ENCODE measurements at regions not wholly inside any gene's neighbourhood (a gene's known extent, or its start where the extent isn't known, plus 50 kb on each side); places are given as distances from the start of the nearest gene placed in this dataset.

- Histone ChIP-seq H3K4me3 (ENCODE audit: low read length) (no peak overlapping the region), H3K4me1 (ENCODE audit: control insufficient read depth in 2 of 2, insufficient read depth in 2 of 2, low read length in 2 of 2) (no peaks in the 10 kb centered on the region), H3K27me3 (ENCODE audit: control insufficient read depth in 2 of 2, insufficient read depth in 2 of 2, low read length in 2 of 2) (no peaks in the 10 kb centered on the region), H3K9me3 (ENCODE audit: control insufficient read depth in 2 of 3, low read length in 3 of 3) (no peaks in the 10 kb centered on the region), H3K27ac (ENCODE audit: low read depth, low read length) (no peak overlapping the region), H3K36me3 (ENCODE audit: control insufficient read depth in 2 of 3, insufficient read depth in 3 of 3, low read length in 3 of 3) (no peaks in the 10 kb centered on the region)
- Mint-ChIP-seq H3K36me3 (no peaks in the 10 kb centered on the region), H3K9me3 (peaks cover 0 to 18% (median 3%) of the 10 kb centered on the region in 11 donors), H3K27ac (no peak overlapping the region), H3K27me3 (no peaks in the 10 kb centered on the region), H3K4me1 (no peaks in the 10 kb centered on the region), H3K4me3 (no peak overlapping the region)
- ATAC-seq (no peak), DNase-seq (no peak)
- intact Hi-C loops (cut with micrococcal nuclease), result no loop called here
- ChIA-PET CTCF (no interaction called here), POLR2A (no interaction called here)
Measured at GRCh38 chr3:159721324-159721723, 267.3 kb upstream of the IL12A start.

- no peaks in the 10 kb centered on the region for H3K27me3 Mint-ChIP-seq
- H3K4me1 ChIP-seq (ENCODE audit: control insufficient read depth in 2 of 2, insufficient read depth in 2 of 2, low read length in 2 of 2), result no peaks in the 10 kb centered on the region
- no peak overlapping the region for H3K4me3 Mint-ChIP-seq
- H3K4me3 ChIP-seq (ENCODE audit: low read length), result no peak overlapping the region
- ChIA-PET POLR2A (no interaction called here), CTCF (no interaction called here)
- no peak overlapping the region for H3K27ac Mint-ChIP-seq
- H3K9me3 ChIP-seq (ENCODE audit: control insufficient read depth in 2 of 3, low read length in 3 of 3), result no peaks in the 10 kb centered on the region
- DNase-seq, result no peak
- H3K27ac ChIP-seq (ENCODE audit: low read depth, low read length), result no peak overlapping the region
- H3K9me3 Mint-ChIP-seq, result peaks cover 0 to 14% (median 0%) of the 10 kb centered on the region in 11 donors
- no peaks in the 10 kb centered on the region for H3K36me3 ChIP-seq (ENCODE audit: control insufficient read depth in 2 of 3, insufficient read depth in 3 of 3, low read length in 3 of 3)
- no peak for ATAC-seq
- intact Hi-C loops (cut with micrococcal nuclease), result no loop called here
- no peaks in the 10 kb centered on the region for H3K27me3 ChIP-seq (ENCODE audit: control insufficient read depth in 2 of 2, insufficient read depth in 2 of 2, low read length in 2 of 2)
- H3K4me1 Mint-ChIP-seq, result no peaks in the 10 kb centered on the region
- H3K36me3 Mint-ChIP-seq, result no peaks in the 10 kb centered on the region
Measured at GRCh38 chr3:159723295-159723694, 265.3 kb upstream of the IL12A start.

GRCh38 chr3:159724627-159725026 lies 264.0 kb upstream of the IL12A start:
- POLR2A ChIA-PET, result no interaction called here
- no peak for ATAC-seq
- CTCF ChIA-PET, result no interaction called here
- no peaks in the 10 kb centered on the region for H3K36me3 ChIP-seq (ENCODE audit: control insufficient read depth in 2 of 3, insufficient read depth in 3 of 3, low read length in 3 of 3)
- no peak overlapping the region for H3K27ac ChIP-seq (ENCODE audit: low read depth, low read length)
- H3K27me3 ChIP-seq (ENCODE audit: control insufficient read depth in 2 of 2, insufficient read depth in 2 of 2, low read length in 2 of 2), result no peaks in the 10 kb centered on the region
- Mint-ChIP-seq H3K27ac (no peak overlapping the region), H3K36me3 (no peaks in the 10 kb centered on the region), H3K4me1 (no peaks in the 10 kb centered on the region), H3K4me3 (no peak overlapping the region), H3K9me3 (peaks cover 0 to 8% (median 0%) of the 10 kb centered on the region in 11 donors), H3K27me3 (peaks cover 0 to 1% (median 0%) of the 10 kb centered on the region in 5 donors)
- H3K9me3 ChIP-seq (ENCODE audit: control insufficient read depth in 2 of 3, low read length in 3 of 3), result no peaks in the 10 kb centered on the region
- intact Hi-C loops (cut with micrococcal nuclease), result no loop called here
- H3K4me3 ChIP-seq (ENCODE audit: low read length), result no peak overlapping the region
- DNase-seq, result no peak
- H3K4me1 ChIP-seq (ENCODE audit: control insufficient read depth in 2 of 2, insufficient read depth in 2 of 2, low read length in 2 of 2), result no peaks in the 10 kb centered on the region

DNA sequence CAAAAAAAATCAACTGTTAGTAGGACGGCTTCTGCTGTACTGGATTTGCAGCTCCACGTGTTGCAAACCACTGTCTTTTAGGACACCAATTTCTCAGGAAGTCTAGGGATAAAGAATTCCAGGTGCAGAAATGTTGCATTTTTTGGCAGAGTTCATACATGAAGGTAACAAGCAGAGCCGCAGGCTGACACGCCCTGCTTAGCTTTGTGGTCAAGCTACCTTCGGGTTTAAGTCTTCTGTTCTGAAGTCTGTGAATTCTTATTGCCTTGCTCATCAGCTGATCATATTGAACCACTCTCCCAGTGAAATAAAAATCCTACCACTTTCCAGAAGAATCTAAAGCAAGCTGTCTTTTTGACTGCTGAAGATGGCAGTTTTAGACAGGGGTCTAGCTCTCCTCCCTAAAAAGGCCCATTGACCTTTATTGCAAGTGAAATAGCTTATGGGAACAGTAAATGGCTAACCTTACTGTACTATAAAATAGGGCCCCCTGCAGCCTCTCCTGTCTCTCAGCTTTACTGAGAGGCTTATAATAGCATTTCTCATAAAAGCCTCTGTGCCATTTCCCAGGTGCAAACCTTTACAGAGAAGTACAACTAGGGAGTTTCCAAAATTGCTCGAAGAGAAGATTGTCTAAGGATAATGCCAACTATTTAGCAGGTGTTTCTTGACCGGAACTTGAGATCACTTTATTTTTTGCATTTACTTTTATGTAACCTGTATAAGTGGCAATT lies 262.2 kb upstream of the IL12A start:
- Histone ChIP-seq H3K4me3 (ENCODE audit: low read length) (no peak overlapping the region), H3K27ac (ENCODE audit: low read depth, low read length) (no peak overlapping the region), H3K9me3 (ENCODE audit: control insufficient read depth in 2 of 3, low read length in 3 of 3) (no peaks in the 10 kb centered on the region), H3K36me3 (ENCODE audit: control insufficient read depth in 2 of 3, insufficient read depth in 3 of 3, low read length in 3 of 3) (no peaks in the 10 kb centered on the region), H3K27me3 (ENCODE audit: control insufficient read depth in 2 of 2, insufficient read depth in 2 of 2, low read length in 2 of 2) (no peaks in the 10 kb centered on the region), H3K4me1 (ENCODE audit: control insufficient read depth in 2 of 2, insufficient read depth in 2 of 2, low read length in 2 of 2) (no peaks in the 10 kb centered on the region)
- POLR2A ChIA-PET, result no interaction called here
- ATAC-seq, result no peak
- DNase-seq, result no peak
- intact Hi-C loops (cut with micrococcal nuclease), result no loop called here
- Mint-ChIP-seq H3K27me3 (peaks cover 0 to 7% (median 0%) of the 10 kb centered on the region in 5 donors), H3K4me1 (no peaks in the 10 kb centered on the region), H3K27ac (no peak overlapping the region), H3K36me3 (no peaks in the 10 kb centered on the region), H3K9me3 (peaks cover 0 to 8% (median 0%) of the 10 kb centered on the region in 11 donors), H3K4me3 (no peak overlapping the region)
- CTCF ChIA-PET, result no interaction called here

GRCh38 chr3:159727506-159727905 lies 261.1 kb upstream of the IL12A start:
- no peak overlapping the region for H3K4me3 Mint-ChIP-seq
- Histone ChIP-seq H3K4me3 (ENCODE audit: low read length) (no peak overlapping the region), H3K27me3 (ENCODE audit: control insufficient read depth in 2 of 2, insufficient read depth in 2 of 2, low read length in 2 of 2) (no peaks in the 10 kb centered on the region), H3K36me3 (ENCODE audit: control insufficient read depth in 2 of 3, insufficient read depth in 3 of 3, low read length in 3 of 3) (no peaks in the 10 kb centered on the region), H3K4me1 (ENCODE audit: control insufficient read depth in 2 of 2, insufficient read depth in 2 of 2, low read length in 2 of 2) (no peaks in the 10 kb centered on the region), H3K9me3 (ENCODE audit: control insufficient read depth in 2 of 3, low read length in 3 of 3) (no peaks in the 10 kb centered on the region), H3K27ac (ENCODE audit: low read depth, low read length) (no peak overlapping the region)
- ChIA-PET CTCF (no interaction called here), POLR2A (no interaction called here)
- no peak overlapping the region for H3K27ac Mint-ChIP-seq
- peaks cover 0 to 7% (median 0%) of the 10 kb centered on the region in 5 donors for H3K27me3 Mint-ChIP-seq
- intact Hi-C loops (cut with micrococcal nuclease), result no loop called here
- no peaks in the 10 kb centered on the region for H3K4me1 Mint-ChIP-seq
- H3K36me3 Mint-ChIP-seq, result no peaks in the 10 kb centered on the region
- ATAC-seq (no peak), DNase-seq (no peak)
- peaks cover 0 to 1% (median 0%) of the 10 kb centered on the region in 11 donors for H3K9me3 Mint-ChIP-seq

DNA sequence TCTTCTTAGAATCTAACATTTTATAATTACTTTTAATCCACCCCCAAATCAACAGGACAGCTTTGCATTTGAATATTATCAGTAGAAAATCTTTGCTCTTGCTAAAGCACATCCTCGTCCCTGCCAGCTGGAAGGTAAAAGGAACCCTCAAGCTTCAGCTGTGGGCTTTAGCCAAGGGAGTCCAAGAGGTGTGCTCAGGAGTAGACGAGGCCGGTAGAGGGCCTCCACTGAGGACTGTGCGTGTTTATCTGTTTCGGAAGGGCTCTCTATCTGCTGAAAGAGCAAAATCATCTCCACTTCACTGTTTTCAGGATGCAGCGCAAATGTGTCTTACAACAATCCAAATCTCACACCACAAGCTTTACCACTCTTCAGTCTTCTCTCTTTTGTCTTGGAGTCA lies 257.4 kb upstream of the IL12A start:
- Mint-ChIP-seq H3K9me3 (peaks cover 0 to 2% (median 0%) of the 10 kb centered on the region in 11 donors), H3K27me3 (peaks cover 0 to 11% (median 3%) of the 10 kb centered on the region in 5 donors), H3K4me3 (no peak overlapping the region), H3K27ac (no peak overlapping the region), H3K4me1 (no peaks in the 10 kb centered on the region), H3K36me3 (no peaks in the 10 kb centered on the region)
- H3K27me3 ChIP-seq (ENCODE audit: control insufficient read depth in 2 of 2, insufficient read depth in 2 of 2, low read length in 2 of 2), result no peaks in the 10 kb centered on the region
- H3K27ac ChIP-seq (ENCODE audit: low read depth, low read length), result no peak overlapping the region
- H3K36me3 ChIP-seq (ENCODE audit: control insufficient read depth in 2 of 3, insufficient read depth in 3 of 3, low read length in 3 of 3), result no peaks in the 10 kb centered on the region
- no peak for DNase-seq
- ChIA-PET POLR2A (no interaction called here), CTCF (no interaction called here)
- H3K9me3 ChIP-seq (ENCODE audit: control insufficient read depth in 2 of 3, low read length in 3 of 3), result no peaks in the 10 kb centered on the region
- H3K4me1 ChIP-seq (ENCODE audit: control insufficient read depth in 2 of 2, insufficient read depth in 2 of 2, low read length in 2 of 2), result no peaks in the 10 kb centered on the region
- H3K4me3 ChIP-seq (ENCODE audit: low read length), result no peak overlapping the region
- intact Hi-C loops (cut with micrococcal nuclease), result no loop called here
- ATAC-seq, result no peak
